ENCODE measurements at regions not wholly inside any gene's neighbourhood (a gene's known extent, or its start where the extent isn't known, plus 50 kb on each side); places are given as distances from the start of the nearest gene placed in this dataset.

DNA sequence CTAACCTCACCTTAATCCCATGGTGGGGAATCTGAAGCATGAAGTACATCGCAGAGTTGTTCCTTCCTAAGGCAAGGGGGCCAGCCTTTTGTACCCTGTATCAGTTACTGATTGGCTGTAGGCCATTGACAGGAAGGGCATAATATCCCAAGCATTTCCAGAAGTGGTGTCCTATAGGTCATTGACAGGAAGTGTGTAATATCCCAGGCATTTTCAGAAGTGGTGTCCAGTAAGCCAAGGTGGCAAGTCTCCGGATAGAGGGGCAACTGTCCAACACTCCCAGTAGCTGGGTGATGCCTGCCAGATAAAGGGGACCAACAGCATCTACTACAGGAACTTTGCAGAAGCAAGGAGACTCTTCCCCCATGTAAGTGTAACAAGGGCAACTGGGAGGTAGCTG lies 52.1 kb upstream of the MYRIP start:
- TF ChIP-seq, protein P1, sequence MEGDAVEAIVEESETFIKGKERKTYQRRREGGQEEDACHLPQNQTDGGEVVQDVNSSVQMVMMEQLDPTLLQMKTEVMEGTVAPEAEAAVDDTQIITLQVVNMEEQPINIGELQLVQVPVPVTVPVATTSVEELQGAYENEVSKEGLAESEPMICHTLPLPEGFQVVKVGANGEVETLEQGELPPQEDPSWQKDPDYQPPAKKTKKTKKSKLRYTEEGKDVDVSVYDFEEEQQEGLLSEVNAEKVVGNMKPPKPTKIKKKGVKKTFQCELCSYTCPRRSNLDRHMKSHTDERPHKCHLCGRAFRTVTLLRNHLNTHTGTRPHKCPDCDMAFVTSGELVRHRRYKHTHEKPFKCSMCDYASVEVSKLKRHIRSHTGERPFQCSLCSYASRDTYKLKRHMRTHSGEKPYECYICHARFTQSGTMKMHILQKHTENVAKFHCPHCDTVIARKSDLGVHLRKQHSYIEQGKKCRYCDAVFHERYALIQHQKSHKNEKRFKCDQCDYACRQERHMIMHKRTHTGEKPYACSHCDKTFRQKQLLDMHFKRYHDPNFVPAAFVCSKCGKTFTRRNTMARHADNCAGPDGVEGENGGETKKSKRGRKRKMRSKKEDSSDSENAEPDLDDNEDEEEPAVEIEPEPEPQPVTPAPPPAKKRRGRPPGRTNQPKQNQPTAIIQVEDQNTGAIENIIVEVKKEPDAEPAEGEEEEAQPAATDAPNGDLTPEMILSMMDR (IDR thresholded peaks at IDR 0.05; ENCODE audit: low read depth, low read length) = no peak

More for the DNA sequence above, 52.1 kb upstream of the MYRIP start:
- H3K4me3 ChIP-seq (ENCODE audit: low read depth, low read length) = no peak overlapping the region
